Activated B cell treated with CpG ODN at 0.5 μM for 24 hours (primary cell): ENCODE measurements at regions not wholly inside any gene's neighbourhood (a gene's known extent, or its start where the extent isn't known, plus 50 kb on each side); places are given as distances from the start of the nearest gene placed in this dataset.
A peak's percentile ranks its signal among the peaks of the same experiment; 100 is the strongest.

Source experiments
- ATAC-seq: fragments of 200-7000 bp; cut with Tn5 transposase; one replicate; pipeline ENCODE4 v1.10.0; 2021; ENCODE audit warnings: low read depth, mild to moderate bottlenecking, moderate library complexity
- CTCF ChIA-PET: fragments of 350-600 bp; sonication (Branson Sonifier 250); formaldehyde crosslinking; loops from one replicate; lab custom pipeline; 2021; ENCODE audit warnings: antibody characterized with exemption; lab: Charles Lee
- POLR2A ChIA-PET: fragments of 350-600 bp; sonication (Branson Sonifier 250); formaldehyde crosslinking; loops from one replicate; lab custom pipeline; 2021; ENCODE audit warnings: antibody characterized with exemption; lab: Charles Lee
- DNase-seq: peaks from one replicate; pipeline ENCODE4 v3.0.0; 2022
- H3K27ac Mint-ChIP-seq: one replicate; pipeline ENCODE4 v1.8.0; 2020; ENCODE audit warnings: mixed read lengths
- H3K27me3 Mint-ChIP-seq: one replicate; pipeline ENCODE4 v1.8.0; 2021; ENCODE audit warnings: mixed read lengths
- H3K36me3 Mint-ChIP-seq: one replicate; pipeline ENCODE4 v1.8.0; 2021; ENCODE audit warnings: low read depth, mixed read lengths
- H3K4me1 Mint-ChIP-seq: one replicate; pipeline ENCODE4 v1.8.0; 2021; ENCODE audit warnings: mixed read lengths
- H3K4me3 Mint-ChIP-seq: one replicate; pipeline ENCODE4 v1.8.0; 2020; ENCODE audit warnings: mild to moderate bottlenecking, mixed read lengths
- H3K9me3 Mint-ChIP-seq: one replicate; pipeline ENCODE4 v1.8.0; 2020; ENCODE audit warnings: mixed read lengths
- intact Hi-C: fragments of 100-400 bp; cut with micrococcal nuclease; formaldehyde crosslinking; loops from one replicate; pipeline ENCODE4 v1.15.1; 2024
- TF ChIP-seq, protein P1 (sequence below): fragments of 200-600 bp; IDR thresholded peaks from one replicate; pipeline ENCODE4 v1.8.0; 2022; ENCODE audit warnings: antibody characterized with exemption, mild to moderate bottlenecking

DNA sequence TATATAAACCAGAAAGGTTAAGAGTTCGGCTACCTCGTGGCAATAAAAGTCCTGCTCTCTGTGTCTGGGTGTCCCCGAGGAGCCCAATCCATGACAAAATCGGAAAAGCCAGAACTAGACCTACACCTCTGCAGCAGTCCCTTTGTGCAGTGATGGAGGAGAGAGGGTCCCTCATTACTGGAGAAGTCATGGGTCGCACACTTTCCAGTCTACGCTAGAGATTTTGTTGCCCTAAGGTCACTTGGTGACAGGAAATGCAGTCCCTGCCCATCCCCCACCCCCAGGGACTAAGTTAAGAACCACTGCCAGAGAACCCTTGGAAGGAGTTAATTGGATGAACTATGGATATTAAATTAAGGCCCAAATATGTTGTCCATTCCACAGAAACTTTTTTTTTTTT, 104.4 kb upstream of the ATF7IP start:
- Mint-ChIP-seq H3K4me3 (no peak overlapping the region), H3K27me3 (no peaks in the 10 kb centered on the region), H3K4me1 (peaks cover 54% of the 10 kb centered on the region), H3K27ac (peak overlapping the region; percentile 41), H3K36me3 (peaks cover 14% of the 10 kb centered on the region), H3K9me3 (peaks cover 12% of the 10 kb centered on the region)
- CTCF ChIA-PET, result no interaction called here
- TF ChIP-seq, protein P1, sequence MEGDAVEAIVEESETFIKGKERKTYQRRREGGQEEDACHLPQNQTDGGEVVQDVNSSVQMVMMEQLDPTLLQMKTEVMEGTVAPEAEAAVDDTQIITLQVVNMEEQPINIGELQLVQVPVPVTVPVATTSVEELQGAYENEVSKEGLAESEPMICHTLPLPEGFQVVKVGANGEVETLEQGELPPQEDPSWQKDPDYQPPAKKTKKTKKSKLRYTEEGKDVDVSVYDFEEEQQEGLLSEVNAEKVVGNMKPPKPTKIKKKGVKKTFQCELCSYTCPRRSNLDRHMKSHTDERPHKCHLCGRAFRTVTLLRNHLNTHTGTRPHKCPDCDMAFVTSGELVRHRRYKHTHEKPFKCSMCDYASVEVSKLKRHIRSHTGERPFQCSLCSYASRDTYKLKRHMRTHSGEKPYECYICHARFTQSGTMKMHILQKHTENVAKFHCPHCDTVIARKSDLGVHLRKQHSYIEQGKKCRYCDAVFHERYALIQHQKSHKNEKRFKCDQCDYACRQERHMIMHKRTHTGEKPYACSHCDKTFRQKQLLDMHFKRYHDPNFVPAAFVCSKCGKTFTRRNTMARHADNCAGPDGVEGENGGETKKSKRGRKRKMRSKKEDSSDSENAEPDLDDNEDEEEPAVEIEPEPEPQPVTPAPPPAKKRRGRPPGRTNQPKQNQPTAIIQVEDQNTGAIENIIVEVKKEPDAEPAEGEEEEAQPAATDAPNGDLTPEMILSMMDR, result no peak
- DNase-seq (no peak), ATAC-seq (no peak)
- POLR2A ChIA-PET, result interaction anchor here (1.2 kb wide), 1 partner anchor 12 kb away, joined by 5 read pairs; no protein-coding TSS in a partner anchor
- intact Hi-C loops, result no loop called here

DNA sequence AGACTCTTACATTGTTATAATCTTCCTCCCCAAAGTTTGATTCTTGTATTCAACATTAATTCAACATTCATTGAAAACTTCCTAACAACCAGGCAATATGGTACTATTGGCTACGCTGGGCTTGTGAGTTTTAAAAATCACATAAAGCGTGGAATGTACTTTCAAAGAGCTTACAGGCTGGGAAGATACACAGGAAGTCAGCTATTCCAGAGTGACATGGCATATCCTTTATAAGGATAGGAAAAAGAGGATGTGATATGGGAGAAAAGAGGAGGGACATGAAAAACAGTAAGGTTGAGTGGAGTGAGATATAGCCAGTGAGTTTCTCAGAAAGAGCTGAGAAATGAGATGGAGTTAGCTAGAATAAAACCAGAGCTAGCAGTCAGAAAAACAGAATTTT, 103.6 kb upstream of the ATF7IP start:
- Mint-ChIP-seq H3K27ac (peak overlapping the region; percentile 19), H3K4me1 (peaks cover 47% of the 10 kb centered on the region), H3K4me3 (no peak overlapping the region), H3K27me3 (no peaks in the 10 kb centered on the region), H3K36me3 (peaks cover 9% of the 10 kb centered on the region), H3K9me3 (peaks cover 12% of the 10 kb centered on the region)
- TF ChIP-seq, protein P1, result no peak
- intact Hi-C loops, result no loop called here
- ATAC-seq (no peak), DNase-seq (no peak)
- CTCF ChIA-PET, result interaction anchor here (1.0 to 1.4 kb wide), 3 partner anchors 12 to 24 kb away, joined by 3 to 4 read pairs (median 3); no protein-coding TSS in a partner anchor
- POLR2A ChIA-PET, result interaction anchor here (0.6 to 1.5 kb wide), 4 partner anchors 12 to 115 kb away, joined by 4 to 8 read pairs (median 6); partner anchors contain the start of gene ATF7IP

DNA sequence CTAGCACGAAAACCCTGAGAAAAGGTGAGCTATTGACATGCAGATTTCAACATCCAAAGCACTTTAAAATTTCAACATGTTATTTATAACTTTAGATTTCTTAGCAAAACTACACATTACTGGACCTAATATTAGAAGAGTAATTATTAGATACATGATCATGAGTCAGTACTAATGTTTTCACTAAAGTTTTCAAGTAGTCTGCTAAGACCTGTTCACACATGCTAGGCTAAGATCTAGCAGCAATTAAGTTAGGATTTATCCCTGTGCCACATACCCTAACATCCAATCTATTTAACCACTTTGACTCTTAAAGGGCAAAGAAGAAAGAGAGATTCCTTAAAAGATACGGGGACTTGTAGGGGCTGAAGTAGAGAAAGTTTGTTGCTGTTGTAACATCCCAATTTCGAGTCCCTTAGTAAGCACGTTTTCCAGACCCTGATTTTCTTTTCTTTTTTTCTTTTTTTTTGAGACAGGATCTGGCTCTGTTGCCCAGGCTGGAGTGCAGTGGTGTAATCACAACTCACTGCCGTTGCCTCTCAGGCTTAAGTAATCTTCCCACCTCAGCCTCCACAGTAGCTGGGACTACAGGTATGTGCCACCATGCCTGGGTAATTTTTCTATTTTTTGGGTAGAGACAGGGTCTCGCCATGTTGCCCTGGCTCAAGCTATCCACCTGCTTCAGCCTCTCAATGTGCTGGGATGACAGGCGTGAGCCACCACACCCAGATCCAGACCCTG, 102.5 kb upstream of the ATF7IP start:
- Mint-ChIP-seq H3K27me3 (no peaks in the 10 kb centered on the region), H3K27ac (peak overlapping the region; percentile 35), H3K36me3 (peaks cover 5% of the 10 kb centered on the region), H3K4me3 (no peak overlapping the region), H3K4me1 (peaks cover 42% of the 10 kb centered on the region), H3K9me3 (peaks cover 12% of the 10 kb centered on the region)
- ChIA-PET CTCF (interaction anchor here (1.2 to 1.4 kb wide), 2 partner anchors 18 to 25 kb away, joined by 3 read pairs; no protein-coding TSS in a partner anchor), POLR2A (interaction anchor here (1.0 to 1.5 kb wide), 3 partner anchors 11 to 103 kb away, joined by 4 to 8 read pairs (median 7); partner anchors contain the start of gene ATF7IP)
- TF ChIP-seq, protein P1, result no peak
- ATAC-seq (no peak), DNase-seq (no peak)
- intact Hi-C loops, result no loop called here

DNA sequence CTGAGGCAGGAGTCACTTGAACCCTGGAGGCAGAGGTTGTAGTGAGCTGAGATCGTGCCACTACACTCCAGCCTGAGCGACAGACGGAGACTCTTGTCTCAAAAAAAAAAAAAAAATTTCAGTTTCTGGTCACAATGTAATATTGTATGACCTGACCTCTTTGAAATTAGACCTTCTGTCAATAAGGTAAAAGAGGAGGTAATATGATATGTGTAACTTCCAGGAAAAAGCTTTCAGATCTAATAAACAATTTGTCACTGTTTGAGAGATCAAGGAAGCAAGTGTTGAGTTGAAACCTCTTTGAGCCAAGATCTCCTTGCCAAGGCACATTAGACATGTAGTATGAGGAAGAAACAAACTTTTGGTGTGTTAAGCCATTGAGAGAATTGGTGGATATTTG, 101.7 kb upstream of the ATF7IP start:
- intact Hi-C loops, result loop anchor here (1.0 kb wide), 1 partner anchor 10 kb away; no protein-coding TSS in a partner anchor
- TF ChIP-seq, protein P1, result no peak
- Mint-ChIP-seq H3K27me3 (no peaks in the 10 kb centered on the region), H3K27ac (no peak overlapping the region), H3K4me3 (no peak overlapping the region), H3K9me3 (peaks cover 6% of the 10 kb centered on the region), H3K4me1 (peaks cover 40% of the 10 kb centered on the region), H3K36me3 (peaks cover 3% of the 10 kb centered on the region)
- no peak for DNase-seq
- ChIA-PET CTCF (interaction anchor here (0.7 to 1.0 kb wide), 2 partner anchors 11 to 102 kb away, joined by 4 to 6 read pairs; partner anchors contain the start of gene ATF7IP), POLR2A (interaction anchor here (1.1 kb wide), 1 partner anchor 102 kb away, joined by 3 read pairs; the partner anchor contains the start of gene ATF7IP)
- ATAC-seq, result no peak

DNA sequence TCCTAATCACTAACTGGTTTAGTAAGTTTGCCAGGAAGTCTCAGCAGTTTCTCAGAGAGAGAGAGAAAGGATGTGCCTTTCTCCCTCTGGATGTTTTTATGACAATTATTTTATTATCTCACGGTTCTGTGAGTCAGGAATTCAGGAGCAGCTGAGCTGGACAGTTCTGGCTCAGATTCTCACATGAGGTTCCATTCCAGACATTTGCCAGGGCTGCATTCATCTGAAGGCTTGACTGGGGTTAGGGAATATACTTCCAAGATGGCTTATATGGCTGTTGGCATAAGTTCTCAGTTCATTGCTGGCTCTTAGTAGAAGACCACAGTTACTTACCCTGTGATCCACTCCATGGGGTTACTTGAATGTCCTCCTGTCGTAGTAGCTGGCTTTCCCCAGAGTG, 101.2 kb upstream of the ATF7IP start:
- intact Hi-C loops, result loop anchor here (1.0 kb wide), 1 partner anchor 9 kb away; no protein-coding TSS in a partner anchor
- Mint-ChIP-seq H3K27me3 (no peaks in the 10 kb centered on the region), H3K27ac (peak overlapping the region; percentile 33), H3K4me3 (no peak overlapping the region), H3K4me1 (peaks cover 39% of the 10 kb centered on the region), H3K36me3 (peaks cover under 1% of the 10 kb centered on the region), H3K9me3 (peaks cover 5% of the 10 kb centered on the region)
- ChIA-PET CTCF (interaction anchor here (0.7 to 1.0 kb wide), 2 partner anchors 10 to 101 kb away, joined by 4 to 6 read pairs; partner anchors contain the start of gene ATF7IP), POLR2A (interaction anchor here (1.1 kb wide), 1 partner anchor 101 kb away, joined by 3 read pairs; the partner anchor contains the start of gene ATF7IP)
- ATAC-seq (no peak), DNase-seq (no peak)
- TF ChIP-seq, protein P1, result no peak
